ENCODE measurements at regions not wholly inside any gene's neighbourhood (a gene's known extent, or its start where the extent isn't known, plus 50 kb on each side); places are given as distances from the start of the nearest gene placed in this dataset.
"Not testable (repeated sequence)": the region's sequence is repeated elsewhere in the genome, so short reads cannot be mapped to it uniquely, and the experiment has no call there.

DNA sequence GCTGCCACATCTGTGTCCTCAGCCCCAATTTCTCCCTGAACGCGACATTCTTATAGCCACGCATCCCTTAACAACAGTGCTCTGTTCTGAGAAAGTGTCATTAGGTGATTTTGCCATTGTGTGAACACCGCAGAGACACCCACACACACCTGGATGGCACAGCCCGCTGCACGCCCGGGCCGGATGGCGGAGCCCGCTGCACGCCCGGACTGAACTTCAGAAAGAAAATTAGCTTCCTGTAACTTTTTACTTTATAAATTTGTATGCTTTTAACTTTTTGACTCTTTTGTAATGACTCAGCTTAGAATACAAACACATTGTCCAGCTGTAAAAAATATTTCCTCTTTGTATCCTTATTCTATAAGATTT, 567.0 kb upstream of the B3GAT1 start:
- TF ChIP-seq, protein P1, sequence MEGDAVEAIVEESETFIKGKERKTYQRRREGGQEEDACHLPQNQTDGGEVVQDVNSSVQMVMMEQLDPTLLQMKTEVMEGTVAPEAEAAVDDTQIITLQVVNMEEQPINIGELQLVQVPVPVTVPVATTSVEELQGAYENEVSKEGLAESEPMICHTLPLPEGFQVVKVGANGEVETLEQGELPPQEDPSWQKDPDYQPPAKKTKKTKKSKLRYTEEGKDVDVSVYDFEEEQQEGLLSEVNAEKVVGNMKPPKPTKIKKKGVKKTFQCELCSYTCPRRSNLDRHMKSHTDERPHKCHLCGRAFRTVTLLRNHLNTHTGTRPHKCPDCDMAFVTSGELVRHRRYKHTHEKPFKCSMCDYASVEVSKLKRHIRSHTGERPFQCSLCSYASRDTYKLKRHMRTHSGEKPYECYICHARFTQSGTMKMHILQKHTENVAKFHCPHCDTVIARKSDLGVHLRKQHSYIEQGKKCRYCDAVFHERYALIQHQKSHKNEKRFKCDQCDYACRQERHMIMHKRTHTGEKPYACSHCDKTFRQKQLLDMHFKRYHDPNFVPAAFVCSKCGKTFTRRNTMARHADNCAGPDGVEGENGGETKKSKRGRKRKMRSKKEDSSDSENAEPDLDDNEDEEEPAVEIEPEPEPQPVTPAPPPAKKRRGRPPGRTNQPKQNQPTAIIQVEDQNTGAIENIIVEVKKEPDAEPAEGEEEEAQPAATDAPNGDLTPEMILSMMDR (conservative IDR thresholded peaks at IDR 0.05 in 1 of 2, IDR thresholded peaks at IDR 0.05 in 1 of 2; ENCODE audit: low read depth in 1 of 2, low read length in 2 of 2) = not testable (repeated sequence)
- not testable (repeated sequence) for TF ChIP-seq EZH2 (IDR thresholded peaks at IDR 0.05; ENCODE audit: low read length, missing control alignments)
